ENCODE measurements at regions not wholly inside any gene's neighbourhood (a gene's known extent, or its start where the extent isn't known, plus 50 kb on each side); places are given as distances from the start of the nearest gene placed in this dataset.

GRCh38 chr1:219310181-219310728 is 136.6 kb downstream of the LYPLAL1 start:
- CTCF ChIA-PET = no interaction called here
- no peak for TF ChIP-seq ARNT (IDR thresholded peaks at IDR 0.05)
- no peak for TF ChIP-seq CTBP1 (IDR thresholded peaks at IDR 0.05; ENCODE audit: borderline replicate concordance)
- TF ChIP-seq FOXM1 (IDR thresholded peaks at IDR 0.05; ENCODE audit: borderline replicate concordance) = no peak
- no peak for TF ChIP-seq BHLHE40 (IDR thresholded peaks at IDR 0.05; ENCODE audit: borderline replicate concordance)
- no peak for TF ChIP-seq PKNOX1 (IDR thresholded peaks at IDR 0.05)
- no peak for TF ChIP-seq TARDBP (IDR thresholded peaks at IDR 0.05)
- POLR2A ChIA-PET = no interaction called here
- DNase-seq (ENCODE audit: extremely low spot score) = no peak

- ChIA-PET CTCF (no interaction called here), POLR2A (no interaction called here)
- no peak for DNase-seq (ENCODE audit: extremely low spot score)
- TF ChIP-seq TARDBP (IDR thresholded peaks at IDR 0.05) (no peak), FOXM1 (IDR thresholded peaks at IDR 0.05; ENCODE audit: borderline replicate concordance) (no peak), LEF1 (IDR thresholded peaks at IDR 0.05; ENCODE audit: borderline replicate concordance) (no peak), ELF4 (IDR thresholded peaks at IDR 0.05) (no peak), SP1 (IDR thresholded peaks at IDR 0.05) (no peak), HDGF (IDR thresholded peaks at IDR 0.05; ENCODE audit: borderline replicate concordance) (no peak), ARNT (IDR thresholded peaks at IDR 0.05) (no peak)
Observed at GRCh38 chr1:219308367-219308766, 134.7 kb downstream of the LYPLAL1 start.

- CTCF ChIA-PET = no interaction called here
- DNase-seq (ENCODE audit: extremely low spot score) = no peak
- no peak for TF ChIP-seq FOXM1 (IDR thresholded peaks at IDR 0.05; ENCODE audit: borderline replicate concordance)
- no peak for TF ChIP-seq NFRKB (IDR thresholded peaks at IDR 0.05)
- no peak for TF ChIP-seq ARNT (IDR thresholded peaks at IDR 0.05)
- TF ChIP-seq L3MBTL2 (conservative IDR thresholded peaks at IDR 0.05) = no peak
- POLR2A ChIA-PET = no interaction called here
Observed at GRCh38 chr1:219304227-219305226, 130.8 kb downstream of the LYPLAL1 start.

- POLR2A ChIA-PET = no interaction called here
- DNase-seq (ENCODE audit: extremely low spot score) = no peak
- no peak for TF ChIP-seq BHLHE40 (IDR thresholded peaks at IDR 0.05; ENCODE audit: borderline replicate concordance)
- no peak for TF ChIP-seq ZNF384 (IDR thresholded peaks at IDR 0.05)
- TF ChIP-seq TARDBP (IDR thresholded peaks at IDR 0.05) = no peak
- TF ChIP-seq FOXK2 (IDR thresholded peaks at IDR 0.05) = no peak
- no peak for TF ChIP-seq LEF1 (IDR thresholded peaks at IDR 0.05; ENCODE audit: borderline replicate concordance)
- no peak for TF ChIP-seq ARNT (IDR thresholded peaks at IDR 0.05)
- TF ChIP-seq FOXM1 (IDR thresholded peaks at IDR 0.05; ENCODE audit: borderline replicate concordance) = no peak
- CTCF ChIA-PET = no interaction called here
Observed at GRCh38 chr1:219302697-219303096, 129.0 kb downstream of the LYPLAL1 start.

- ChIA-PET POLR2A (no interaction called here), CTCF (no interaction called here)
- DNase-seq (ENCODE audit: extremely low spot score) = no peak
- no peak for TF ChIP-seq ELF4 (IDR thresholded peaks at IDR 0.05)
- no peak for TF ChIP-seq SUZ12 (IDR thresholded peaks at IDR 0.05)
- no peak for TF ChIP-seq FOXM1 (IDR thresholded peaks at IDR 0.05; ENCODE audit: borderline replicate concordance)
- no peak for TF ChIP-seq BHLHE40 (IDR thresholded peaks at IDR 0.05; ENCODE audit: borderline replicate concordance)
- TF ChIP-seq HDGF (IDR thresholded peaks at IDR 0.05; ENCODE audit: borderline replicate concordance) = no peak
- no peak for TF ChIP-seq PKNOX1 (IDR thresholded peaks at IDR 0.05)
- no peak for TF ChIP-seq ARNT (IDR thresholded peaks at IDR 0.05)
- TF ChIP-seq FOXA1 (IDR thresholded peaks at IDR 0.05) = no peak
- no peak for TF ChIP-seq LEF1 (IDR thresholded peaks at IDR 0.05; ENCODE audit: borderline replicate concordance)
Observed at GRCh38 chr1:219299420-219299819, 125.7 kb downstream of the LYPLAL1 start.

- CTCF ChIA-PET = no interaction called here
- no peak for DNase-seq (ENCODE audit: extremely low spot score)
- TF ChIP-seq FOXK2 (IDR thresholded peaks at IDR 0.05) = no peak
- POLR2A ChIA-PET = no interaction called here
Observed at GRCh38 chr1:219298571-219299148, 125.0 kb downstream of the LYPLAL1 start.

GRCh38 chr1:219296430-219297355 is 123.0 kb downstream of the LYPLAL1 start:
- TF ChIP-seq FOXK2 (IDR thresholded peaks at IDR 0.05) = no peak
- no peak for TF ChIP-seq SUZ12 (IDR thresholded peaks at IDR 0.05)
- no peak for TF ChIP-seq LEF1 (IDR thresholded peaks at IDR 0.05; ENCODE audit: borderline replicate concordance)
- no peak for TF ChIP-seq L3MBTL2 (conservative IDR thresholded peaks at IDR 0.05)
- TF ChIP-seq ZNF384 (IDR thresholded peaks at IDR 0.05) = no peak
- no peak for TF ChIP-seq NFRKB (IDR thresholded peaks at IDR 0.05)
- no peak for TF ChIP-seq ARNT (IDR thresholded peaks at IDR 0.05)
- TF ChIP-seq HDGF (IDR thresholded peaks at IDR 0.05; ENCODE audit: borderline replicate concordance) = no peak
- ChIA-PET POLR2A (no interaction called here), CTCF (no interaction called here)
- DNase-seq (ENCODE audit: extremely low spot score) = no peak

Measured in HEK293T (cell line).